VCaP (cell line): ENCODE measurements at regions not wholly inside any gene's neighbourhood (a gene's known extent, or its start where the extent isn't known, plus 50 kb on each side); places are given as distances from the start of the nearest gene placed in this dataset.

Source experiments
- H3K27ac ChIP-seq: fragments of 450-650 bp; 2 replicates; pipeline ENCODE4 v1.5.1; 2017
- CTCF ChIP-seq: fragments of 450-650 bp; conservative IDR thresholded peaks from 2 replicates; pipeline ENCODE4 v1.5.1; 2017; ENCODE audit warnings: mild to moderate bottlenecking, moderate library complexity

- H3K27ac ChIP-seq = no peak overlapping the region
- no peak for TF ChIP-seq CTCF
Measured at GRCh38 chr1:60891765-60892164, 190.6 kb upstream of the NFIA start.

GRCh38 chr1:60891281-60891680 is 191.1 kb upstream of the NFIA start:
- H3K27ac ChIP-seq = no peak overlapping the region
- no peak for TF ChIP-seq CTCF

- no peak for TF ChIP-seq CTCF
- no peak overlapping the region for H3K27ac ChIP-seq
Measured at GRCh38 chr1:60890664-60891063, 191.7 kb upstream of the NFIA start.

GRCh38 chr1:60889709-60890108 is 192.7 kb upstream of the NFIA start:
- no peak for TF ChIP-seq CTCF
- H3K27ac ChIP-seq = no peak overlapping the region

- TF ChIP-seq CTCF = no peak
- no peak overlapping the region for H3K27ac ChIP-seq
Measured at GRCh38 chr1:60888126-60888525, 194.2 kb upstream of the NFIA start.

- no peak for TF ChIP-seq CTCF
- H3K27ac ChIP-seq = no peak overlapping the region
Measured at GRCh38 chr1:60886793-60887331, 195.5 kb upstream of the NFIA start.

- no peak for TF ChIP-seq CTCF
- no peak overlapping the region for H3K27ac ChIP-seq
Measured at GRCh38 chr1:60886090-60886489, 196.3 kb upstream of the NFIA start.
